Trophoblast cell (in vitro differentiated cells and primary cell): ENCODE measurements at regions not wholly inside any gene's neighbourhood (a gene's known extent, or its start where the extent isn't known, plus 50 kb on each side); places are given as distances from the start of the nearest gene placed in this dataset.

Experiments used
- DNase-seq, 2 donors: peaks; one replicate each; pipeline ENCODE4 v3.0.0-alpha.2; 2016
- H2AFZ ChIP-seq: 2 replicates; pipeline ENCODE4 v1.6.1; 2013; ENCODE audit warnings: low read length, moderate library complexity, mild to moderate bottlenecking; ENCODE audit not compliant: insufficient read depth, poor library complexity
- H2AK5ac ChIP-seq: 2 replicates; pipeline ENCODE4 v1.6.1; 2013; ENCODE audit warnings: mild to moderate bottlenecking, low read length
- H2BK120ac ChIP-seq: 2 replicates; pipeline ENCODE4 v1.6.1; 2013; ENCODE audit warnings: low read length, mild to moderate bottlenecking, moderate library complexity; ENCODE audit not compliant: insufficient read depth, poor library complexity
- H2BK12ac ChIP-seq: 2 replicates; pipeline ENCODE4 v1.6.1; 2013; ENCODE audit warnings: mild to moderate bottlenecking, low read length, moderate library complexity
- H2BK5ac ChIP-seq: 2 replicates; pipeline ENCODE4 v1.6.1; 2013; ENCODE audit warnings: low read length, low read depth, moderate library complexity, mild to moderate bottlenecking; ENCODE audit not compliant: poor library complexity
- H3K14ac ChIP-seq: 2 replicates; pipeline ENCODE4 v1.6.1; 2013; ENCODE audit warnings: mild to moderate bottlenecking, low read length
- H3K18ac ChIP-seq: 2 replicates; pipeline ENCODE4 v1.6.1; 2013; ENCODE audit warnings: mild to moderate bottlenecking, low read length
- H3K23ac ChIP-seq: 2 replicates; pipeline ENCODE4 v1.6.1; 2013; ENCODE audit warnings: low read length
- H3K27ac ChIP-seq: 2 replicates; pipeline ENCODE4 v1.5.1; 2013; ENCODE audit warnings: low read depth, mild to moderate bottlenecking, inconsistent platforms, low read length, moderate library complexity
- H3K27me3 ChIP-seq: 2 replicates; pipeline ENCODE4 v1.6.1; 2013; ENCODE audit warnings: inconsistent platforms, mild to moderate bottlenecking, low read length, moderate library complexity; ENCODE audit not compliant: insufficient read depth
- H3K36me3 ChIP-seq, 2 experiments: 1 replicate in 1 of 2; 2 replicates in 1 of 2; pipeline ENCODE4 v1.6.1; 2013; ENCODE audit warnings: low read length in 2 of 2, mild to moderate bottlenecking in 2 of 2, moderate library complexity in 1 of 2; ENCODE audit not compliant: insufficient read depth in 2 of 2, control insufficient read depth in 1 of 2
- H3K4ac ChIP-seq: 2 replicates; pipeline ENCODE4 v1.6.1; 2013; ENCODE audit warnings: low read depth, mild to moderate bottlenecking, low read length, moderate library complexity
- H3K4me1 ChIP-seq, 2 experiments: 1 replicate in 1 of 2; 2 replicates in 1 of 2; pipeline ENCODE4 v1.6.1; 2013; ENCODE audit warnings: low read length in 2 of 2, mild to moderate bottlenecking in 2 of 2, moderate library complexity in 1 of 2; ENCODE audit not compliant: insufficient read depth in 2 of 2, control insufficient read depth in 1 of 2
- H3K4me2 ChIP-seq: 2 replicates; pipeline ENCODE4 v1.6.1; 2013; ENCODE audit warnings: inconsistent platforms, mild to moderate bottlenecking, low read length, moderate library complexity
- H3K4me3 ChIP-seq: 2 replicates; pipeline ENCODE4 v1.5.1; 2013; ENCODE audit warnings: mild to moderate bottlenecking, low read depth, low read length, inconsistent platforms
- H3K79me1 ChIP-seq: one replicate; pipeline ENCODE4 v1.6.1; 2013; ENCODE audit warnings: low read length
- H3K79me2 ChIP-seq: 2 replicates; pipeline ENCODE4 v1.6.1; 2013; ENCODE audit warnings: low read length, mild to moderate bottlenecking; ENCODE audit not compliant: control insufficient read depth, insufficient read depth, poor library complexity
- H3K9ac ChIP-seq: 2 replicates; pipeline ENCODE4 v1.6.1; 2013; ENCODE audit warnings: mild to moderate bottlenecking, low read length
- H3K9me3 ChIP-seq: 2 replicates; pipeline ENCODE4 v1.6.1; 2013; ENCODE audit warnings: low read depth, mild to moderate bottlenecking, control low read depth, inconsistent platforms, low read length; ENCODE audit not compliant: insufficient read depth
- H4K12ac ChIP-seq: 2 replicates; pipeline ENCODE4 v1.6.1; 2013; ENCODE audit warnings: low read depth, mild to moderate bottlenecking, low read length, moderate library complexity
- H4K8ac ChIP-seq: 2 replicates; pipeline ENCODE4 v1.6.1; 2013; ENCODE audit warnings: low read depth, mild to moderate bottlenecking, low read length, moderate library complexity
- H4K91ac ChIP-seq: one replicate; pipeline ENCODE4 v1.6.1; 2013; ENCODE audit warnings: low read depth, mild to moderate bottlenecking, low read length, moderate library complexity
- WGBS: extraction: QIAGEN DNeasy Blood & Tissue Kit; methylation state at CpG from one replicate; pipeline ENCODE4 v1.1.7; 2013; ENCODE audit warnings: missing lambda C conversion rate; ENCODE audit not compliant: insufficient read length, insufficient coverage; ENCODE audit errors: extremely low coverage; 5-methylcytosine and 5-hydroxymethylcytosine counted together

GRCh38 chr6:102662851-102663250 is 1269.3 kb downstream of the GRIK2 start:
- H3K79me1 ChIP-seq, result no peaks in the 10 kb centered on the region
- no peak overlapping the region for H3K4me2 ChIP-seq
- H4K12ac ChIP-seq, result no peak overlapping the region
- H2BK5ac ChIP-seq, result no peak overlapping the region
- no peak overlapping the region for H3K14ac ChIP-seq
- H2BK12ac ChIP-seq, result no peak overlapping the region
- H3K27ac ChIP-seq, result no peak overlapping the region
- H2AK5ac ChIP-seq, result no peak overlapping the region
- DNase-seq, result no peak
- no CpG with 5 or more reads among the region's 3 CpGs for WGBS
- no peaks in the 10 kb centered on the region for H3K27me3 ChIP-seq
- H3K9me3 ChIP-seq, result no peaks in the 10 kb centered on the region
- H4K91ac ChIP-seq, result no peak overlapping the region
- no peak overlapping the region for H3K18ac ChIP-seq
- H3K4me1 ChIP-seq, result no peaks in the 10 kb centered on the region
- H4K8ac ChIP-seq, result no peak overlapping the region
- H3K4me3 ChIP-seq, result no peak overlapping the region
- no peak overlapping the region for H3K23ac ChIP-seq
- H2BK120ac ChIP-seq, result no peak overlapping the region
- H3K9ac ChIP-seq, result no peak overlapping the region
- no peak overlapping the region for H2AFZ ChIP-seq
- H3K4ac ChIP-seq, result no peak overlapping the region
- no peaks in the 10 kb centered on the region for H3K36me3 ChIP-seq
- H3K79me2 ChIP-seq, result no peaks in the 10 kb centered on the region

GRCh38 chr6:102660303-102660702 is 1266.8 kb downstream of the GRIK2 start:
- no peak for DNase-seq
- no peak overlapping the region for H4K12ac ChIP-seq
- H3K4me3 ChIP-seq, result no peak overlapping the region
- no CpG with 5 or more reads among the region's 5 CpGs for WGBS
- no peak overlapping the region for H3K9ac ChIP-seq
- no peak overlapping the region for H3K23ac ChIP-seq
- no peaks in the 10 kb centered on the region for H3K79me2 ChIP-seq
- H3K4ac ChIP-seq, result no peak overlapping the region
- H3K79me1 ChIP-seq, result no peaks in the 10 kb centered on the region
- no peak overlapping the region for H3K27ac ChIP-seq
- no peak overlapping the region for H4K8ac ChIP-seq
- H3K9me3 ChIP-seq, result no peaks in the 10 kb centered on the region
- H2AK5ac ChIP-seq, result no peak overlapping the region
- no peak overlapping the region for H3K4me2 ChIP-seq
- H3K14ac ChIP-seq, result no peak overlapping the region
- no peak overlapping the region for H3K18ac ChIP-seq
- no peaks in the 10 kb centered on the region for H3K4me1 ChIP-seq
- H3K27me3 ChIP-seq, result no peaks in the 10 kb centered on the region
- H2BK120ac ChIP-seq, result no peak overlapping the region
- H2BK12ac ChIP-seq, result no peak overlapping the region
- no peaks in the 10 kb centered on the region for H3K36me3 ChIP-seq
- H2AFZ ChIP-seq, result no peak overlapping the region
- H4K91ac ChIP-seq, result no peak overlapping the region
- no peak overlapping the region for H2BK5ac ChIP-seq

GRCh38 chr6:102655823-102656222 is 1262.3 kb downstream of the GRIK2 start:
- Histone ChIP-seq H2AFZ (no peak overlapping the region), H3K18ac (no peak overlapping the region), H3K27me3 (no peaks in the 10 kb centered on the region), H4K12ac (no peak overlapping the region), H3K4me1 (no peaks in the 10 kb centered on the region), H2AK5ac (no peak overlapping the region), H2BK120ac (no peak overlapping the region), H2BK5ac (no peak overlapping the region), H3K79me2 (no peaks in the 10 kb centered on the region), H3K14ac (no peak overlapping the region), H3K4me2 (no peak overlapping the region), H3K4me3 (no peak overlapping the region), H3K9ac (no peak overlapping the region), H3K23ac (no peak overlapping the region), H4K8ac (no peak overlapping the region), H3K36me3 (no peaks in the 10 kb centered on the region), H2BK12ac (no peak overlapping the region), H3K27ac (no peak overlapping the region), H3K4ac (no peak overlapping the region), H3K9me3 (no peaks in the 10 kb centered on the region), H4K91ac (no peak overlapping the region), H3K79me1 (no peaks in the 10 kb centered on the region)
- WGBS, result no CpG with 5 or more reads among the region's 1 CpG
- DNase-seq, result no peak

GRCh38 chr6:102641426-102641825 is 1247.9 kb downstream of the GRIK2 start:
- Histone ChIP-seq H3K79me2 (no peaks in the 10 kb centered on the region), H4K12ac (no peak overlapping the region), H2BK5ac (no peak overlapping the region), H3K4me3 (no peak overlapping the region), H3K79me1 (no peaks in the 10 kb centered on the region), H3K36me3 (no peaks in the 10 kb centered on the region), H3K14ac (no peak overlapping the region), H2AK5ac (no peak overlapping the region), H3K4me2 (no peak overlapping the region), H4K8ac (no peak overlapping the region), H3K27me3 (no peaks in the 10 kb centered on the region), H2AFZ (no peak overlapping the region), H4K91ac (no peak overlapping the region), H3K9ac (no peak overlapping the region), H2BK12ac (no peak overlapping the region), H3K9me3 (no peaks in the 10 kb centered on the region), H2BK120ac (no peak overlapping the region), H3K27ac (no peak overlapping the region), H3K23ac (no peak overlapping the region), H3K18ac (no peak overlapping the region), H3K4ac (no peak overlapping the region), H3K4me1 (no peaks in the 10 kb centered on the region)
- WGBS, result no CpG with 5 or more reads among the region's 2 CpGs
- DNase-seq, result no peak
